CD8-positive, alpha-beta memory T cell (primary cell): ENCODE measurements at regions not wholly inside any gene's neighbourhood (a gene's known extent, or its start where the extent isn't known, plus 50 kb on each side); places are given as distances from the start of the nearest gene placed in this dataset.

Source experiments
- CTCF ChIA-PET: fragments of 350-600 bp; sonication (Branson Sonifier 250); formaldehyde crosslinking; loops from one replicate; lab custom pipeline; 2021; ENCODE audit warnings: antibody characterized with exemption; lab: Charles Lee
- POLR2A ChIA-PET: fragments of 350-600 bp; sonication (Branson Sonifier 250); formaldehyde crosslinking; loops from one replicate; lab custom pipeline; 2021; ENCODE audit warnings: antibody characterized with exemption; lab: Charles Lee
- DNase-seq, 5 donors: peaks; one replicate each; pipeline versions ENCODE4 v3.0.0 to v3.0.0-alpha.2; 2020 to 2022; ENCODE audit warnings: mixed read lengths in 1 of 5
- H3K27ac ChIP-seq: one replicate; pipeline ENCODE4 v1.7.0; 2013; ENCODE audit warnings: low read depth, mild to moderate bottlenecking, low read length, moderate library complexity
- H3K27me3 ChIP-seq: 2 replicates; pipeline ENCODE4 v1.7.0; 2013; ENCODE audit warnings: low read length, mild to moderate bottlenecking; ENCODE audit not compliant: insufficient read depth, poor library complexity, severe bottlenecking
- H3K36me3 ChIP-seq: 2 replicates; pipeline ENCODE4 v1.7.0; 2013; ENCODE audit warnings: mild to moderate bottlenecking, low read length, moderate library complexity; ENCODE audit not compliant: insufficient read depth
- H3K4me1 ChIP-seq: 2 replicates; pipeline ENCODE4 v1.7.0; 2013; ENCODE audit warnings: mild to moderate bottlenecking, low read length, moderate library complexity; ENCODE audit not compliant: insufficient read depth
- H3K4me3 ChIP-seq: 2 replicates; pipeline ENCODE4 v1.7.0; 2013; ENCODE audit warnings: mild to moderate bottlenecking, low read length
- H3K9me3 ChIP-seq: 2 replicates; pipeline ENCODE4 v1.7.0; 2013; ENCODE audit warnings: mild to moderate bottlenecking, low read length
- H3K27ac Mint-ChIP-seq, 8 donors: one replicate each; pipeline ENCODE4 v1.8.0; 2020 to 2021; ENCODE audit warnings: mixed read lengths in 8 of 8, mild to moderate bottlenecking in 6 of 8, inconsistent platforms in 3 of 8, moderate library complexity in 3 of 8
- H3K27me3 Mint-ChIP-seq, 2 donors: one replicate each; pipeline ENCODE4 v1.8.0; 2020 to 2021; ENCODE audit warnings: mixed read lengths in 2 of 2, mild to moderate bottlenecking in 1 of 2, moderate library complexity in 1 of 2
- H3K36me3 Mint-ChIP-seq, 3 donors: one replicate each; pipeline ENCODE4 v1.8.0; 2020 to 2021; ENCODE audit warnings: mixed read lengths in 3 of 3, inconsistent platforms in 1 of 3, mild to moderate bottlenecking in 1 of 3
- H3K4me1 Mint-ChIP-seq, 3 donors: one replicate each; pipeline ENCODE4 v1.8.0; 2020 to 2021; ENCODE audit warnings: mixed read lengths in 3 of 3, inconsistent platforms in 1 of 3, mild to moderate bottlenecking in 1 of 3
- H3K4me3 Mint-ChIP-seq, 7 donors: one replicate each; pipeline ENCODE4 v1.8.0; 2020 to 2021; ENCODE audit warnings: mixed read lengths in 7 of 7, mild to moderate bottlenecking in 6 of 7, moderate library complexity in 4 of 7, inconsistent platforms in 2 of 7
- H3K9me3 Mint-ChIP-seq, 5 donors: one replicate each; pipeline ENCODE4 v1.8.0; 2020 to 2022; ENCODE audit warnings: mixed read lengths in 5 of 5, mild to moderate bottlenecking in 3 of 5, moderate library complexity in 2 of 5, inconsistent platforms in 1 of 5

- no peak for DNase-seq
- H3K4me1 Mint-ChIP-seq = no peaks in the 10 kb centered on the region
These were observed 1568.3 kb downstream of the AMY1C start for GRCh38 chr1:105317976-105318375.

GRCh38 chr1:105326886-105327285, 1577.2 kb downstream of the AMY1C start:
- H3K9me3 ChIP-seq = no peaks in the 10 kb centered on the region
- no peak overlapping the region for H3K27ac Mint-ChIP-seq
- H3K9me3 Mint-ChIP-seq = peaks cover 3 to 25% (median 17%) of the 10 kb centered on the region in 5 donors
- H3K36me3 Mint-ChIP-seq = peaks cover 0 to 1% (median 0%) of the 10 kb centered on the region in 3 donors
- no peaks in the 10 kb centered on the region for H3K27me3 Mint-ChIP-seq
- CTCF ChIA-PET = no interaction called here
- DNase-seq = no peak
- H3K4me3 ChIP-seq = no peak overlapping the region
- no peak overlapping the region for H3K27ac ChIP-seq
- H3K4me3 Mint-ChIP-seq = no peak overlapping the region
- no peaks in the 10 kb centered on the region for H3K4me1 ChIP-seq
- H3K36me3 ChIP-seq = no peaks in the 10 kb centered on the region
- H3K4me1 Mint-ChIP-seq = no peaks in the 10 kb centered on the region
- POLR2A ChIA-PET = no interaction called here
- no peaks in the 10 kb centered on the region for H3K27me3 ChIP-seq

More at GRCh38 chr1:105317976-105318375, 1568.3 kb downstream of the AMY1C start:
- Mint-ChIP-seq H3K9me3 (peaks cover 6 to 40% (median 27%) of the 10 kb centered on the region in 5 donors), H3K4me3 (no peak overlapping the region), H3K36me3 (no peaks in the 10 kb centered on the region), H3K27ac (no peak overlapping the region), H3K27me3 (no peaks in the 10 kb centered on the region)
- Histone ChIP-seq H3K36me3 (no peaks in the 10 kb centered on the region), H3K4me1 (no peaks in the 10 kb centered on the region), H3K27ac (no peak overlapping the region), H3K4me3 (no peak overlapping the region), H3K27me3 (no peaks in the 10 kb centered on the region), H3K9me3 (peaks cover 4% of the 10 kb centered on the region)
- ChIA-PET POLR2A (no interaction called here), CTCF (no interaction called here)

- no peak for DNase-seq
- H3K9me3 ChIP-seq = no peaks in the 10 kb centered on the region
- no peak overlapping the region for H3K4me3 Mint-ChIP-seq
- H3K9me3 Mint-ChIP-seq = peaks cover 2 to 16% (median 11%) of the 10 kb centered on the region in 5 donors
- H3K36me3 Mint-ChIP-seq = peaks cover 0 to 2% (median 0%) of the 10 kb centered on the region in 3 donors
- H3K27ac Mint-ChIP-seq = no peak overlapping the region
- no peak overlapping the region for H3K4me3 ChIP-seq
- POLR2A ChIA-PET = no interaction called here
- no peaks in the 10 kb centered on the region for H3K27me3 ChIP-seq
- no peaks in the 10 kb centered on the region for H3K36me3 ChIP-seq
- no peaks in the 10 kb centered on the region for H3K4me1 Mint-ChIP-seq
- CTCF ChIA-PET = no interaction called here
- H3K4me1 ChIP-seq = no peaks in the 10 kb centered on the region
- no peaks in the 10 kb centered on the region for H3K27me3 Mint-ChIP-seq
- no peak overlapping the region for H3K27ac ChIP-seq
These were observed 1587.7 kb downstream of the AMY1C start for GRCh38 chr1:105337420-105337819.

DNA sequence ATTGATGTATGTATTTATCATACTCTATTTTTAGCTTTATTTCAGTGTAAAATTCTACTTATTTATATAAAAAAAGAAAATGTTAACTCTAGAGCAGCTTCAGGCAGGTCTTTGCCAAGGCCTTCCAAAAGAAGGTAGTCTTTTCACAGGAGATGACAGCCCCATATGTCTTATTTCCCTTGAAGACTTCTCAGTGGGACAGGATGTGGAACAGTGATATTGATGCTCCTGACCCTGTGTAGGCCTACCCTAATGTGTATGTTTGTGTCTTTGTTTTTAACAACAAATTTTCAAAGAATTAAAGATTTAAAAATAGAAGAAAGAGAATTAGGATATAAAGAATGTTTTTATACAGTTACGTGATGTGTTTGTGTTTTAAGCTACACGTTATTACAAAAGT, 1593.6 kb downstream of the AMY1C start:
- ChIA-PET CTCF (no interaction called here), POLR2A (no interaction called here)
- Histone ChIP-seq H3K4me3 (no peak overlapping the region), H3K4me1 (no peaks in the 10 kb centered on the region), H3K27ac (no peak overlapping the region), H3K36me3 (no peaks in the 10 kb centered on the region), H3K27me3 (no peaks in the 10 kb centered on the region), H3K9me3 (no peaks in the 10 kb centered on the region)
- DNase-seq = no peak
- no peaks in the 10 kb centered on the region for H3K4me1 Mint-ChIP-seq
- H3K4me3 Mint-ChIP-seq = no peak overlapping the region
- H3K27ac Mint-ChIP-seq = no peak overlapping the region
- H3K36me3 Mint-ChIP-seq = no peaks in the 10 kb centered on the region
- peaks cover 8 to 29% (median 11%) of the 10 kb centered on the region in 5 donors for H3K9me3 Mint-ChIP-seq
- H3K27me3 Mint-ChIP-seq = no peaks in the 10 kb centered on the region

GRCh38 chr1:105359457-105359856, 1609.8 kb downstream of the AMY1C start:
- H3K27ac Mint-ChIP-seq = no peak overlapping the region
- no peaks in the 10 kb centered on the region for H3K27me3 ChIP-seq
- H3K4me3 Mint-ChIP-seq = no peak overlapping the region
- no peaks in the 10 kb centered on the region for H3K9me3 ChIP-seq
- H3K36me3 Mint-ChIP-seq = no peaks in the 10 kb centered on the region
- H3K9me3 Mint-ChIP-seq = peaks cover 3 to 21% (median 6%) of the 10 kb centered on the region in 5 donors
- H3K4me3 ChIP-seq = no peak overlapping the region
- H3K27ac ChIP-seq = no peak overlapping the region
- no peak for DNase-seq
- ChIA-PET POLR2A (no interaction called here), CTCF (no interaction called here)
- no peaks in the 10 kb centered on the region for H3K27me3 Mint-ChIP-seq
- no peaks in the 10 kb centered on the region for H3K4me1 ChIP-seq
- H3K4me1 Mint-ChIP-seq = no peaks in the 10 kb centered on the region
- H3K36me3 ChIP-seq = no peaks in the 10 kb centered on the region

- no peak overlapping the region for H3K4me3 ChIP-seq
- Mint-ChIP-seq H3K36me3 (no peaks in the 10 kb centered on the region), H3K4me3 (no peak overlapping the region), H3K27me3 (no peaks in the 10 kb centered on the region), H3K4me1 (no peaks in the 10 kb centered on the region), H3K27ac (no peak overlapping the region), H3K9me3 (peaks cover 3 to 41% (median 5%) of the 10 kb centered on the region in 5 donors)
- POLR2A ChIA-PET = no interaction called here
- H3K27ac ChIP-seq = no peak overlapping the region
- no peak for DNase-seq
- H3K4me1 ChIP-seq = no peaks in the 10 kb centered on the region
- H3K36me3 ChIP-seq = no peaks in the 10 kb centered on the region
- H3K27me3 ChIP-seq = no peaks in the 10 kb centered on the region
- no peaks in the 10 kb centered on the region for H3K9me3 ChIP-seq
- CTCF ChIA-PET = no interaction called here
These were observed 1612.7 kb downstream of the AMY1C start for GRCh38 chr1:105362438-105362837.

GRCh38 chr1:105368446-105368845, 1618.7 kb downstream of the AMY1C start:
- H3K4me1 ChIP-seq = no peaks in the 10 kb centered on the region
- no peak overlapping the region for H3K4me3 ChIP-seq
- DNase-seq = no peak
- H3K4me1 Mint-ChIP-seq = no peaks in the 10 kb centered on the region
- no peaks in the 10 kb centered on the region for H3K36me3 Mint-ChIP-seq
- no peaks in the 10 kb centered on the region for H3K9me3 ChIP-seq
- no peaks in the 10 kb centered on the region for H3K27me3 ChIP-seq
- POLR2A ChIA-PET = no interaction called here
- no peak overlapping the region for H3K27ac ChIP-seq
- no peak overlapping the region for H3K27ac Mint-ChIP-seq
- H3K9me3 Mint-ChIP-seq = peaks cover 2 to 50% (median 4%) of the 10 kb centered on the region in 5 donors
- H3K27me3 Mint-ChIP-seq = no peaks in the 10 kb centered on the region
- no peak overlapping the region for H3K4me3 Mint-ChIP-seq
- no peaks in the 10 kb centered on the region for H3K36me3 ChIP-seq
- CTCF ChIA-PET = no interaction called here

DNA sequence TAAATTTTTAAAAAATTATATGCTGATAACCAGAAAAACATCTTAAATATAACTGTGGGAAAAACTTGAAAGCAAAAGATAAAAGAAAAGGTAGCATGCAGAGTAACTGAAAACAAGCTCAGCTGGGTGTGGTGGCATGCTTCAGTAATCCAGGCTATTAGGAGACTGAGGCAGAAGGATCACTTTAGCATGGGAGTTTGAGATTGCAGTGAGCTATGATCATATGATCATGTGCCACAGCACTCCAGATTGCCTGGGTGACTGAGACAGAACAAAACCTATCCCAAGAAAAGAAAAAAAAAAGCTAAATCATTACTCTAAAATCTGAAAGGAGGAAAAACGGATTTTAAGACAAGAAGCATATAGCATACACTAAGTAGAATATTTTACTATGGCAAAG, 1624.0 kb downstream of the AMY1C start:
- H3K4me1 ChIP-seq = no peaks in the 10 kb centered on the region
- no peak for DNase-seq
- H3K27ac ChIP-seq = no peak overlapping the region
- no peaks in the 10 kb centered on the region for H3K27me3 ChIP-seq
- peaks cover 2 to 40% (median 14%) of the 10 kb centered on the region in 5 donors for H3K9me3 Mint-ChIP-seq
- CTCF ChIA-PET = no interaction called here
- H3K4me3 Mint-ChIP-seq = no peak overlapping the region
- POLR2A ChIA-PET = no interaction called here
- no peak overlapping the region for H3K27ac Mint-ChIP-seq
- no peaks in the 10 kb centered on the region for H3K9me3 ChIP-seq
- no peaks in the 10 kb centered on the region for H3K27me3 Mint-ChIP-seq
- no peaks in the 10 kb centered on the region for H3K36me3 ChIP-seq
- H3K4me3 ChIP-seq = no peak overlapping the region
- H3K4me1 Mint-ChIP-seq = no peaks in the 10 kb centered on the region
- no peaks in the 10 kb centered on the region for H3K36me3 Mint-ChIP-seq

- no peaks in the 10 kb centered on the region for H3K27me3 Mint-ChIP-seq
- no peaks in the 10 kb centered on the region for H3K36me3 Mint-ChIP-seq
- H3K9me3 Mint-ChIP-seq = peaks cover 12 to 34% (median 17%) of the 10 kb centered on the region in 5 donors
- no peak for DNase-seq
- H3K4me3 Mint-ChIP-seq = no peak overlapping the region
- H3K27ac Mint-ChIP-seq = no peak overlapping the region
- Histone ChIP-seq H3K9me3 (peaks cover 4% of the 10 kb centered on the region), H3K27me3 (no peaks in the 10 kb centered on the region), H3K27ac (no peak overlapping the region), H3K36me3 (no peaks in the 10 kb centered on the region), H3K4me3 (no peak overlapping the region), H3K4me1 (no peaks in the 10 kb centered on the region)
- POLR2A ChIA-PET = no interaction called here
- H3K4me1 Mint-ChIP-seq = no peaks in the 10 kb centered on the region
- CTCF ChIA-PET = no interaction called here
These were observed 1636.8 kb downstream of the AMY1C start for GRCh38 chr1:105386489-105386888.
